GM21526 (cell line): ENCODE measurements at regions not wholly inside any gene's neighbourhood (a gene's known extent, or its start where the extent isn't known, plus 50 kb on each side); places are given as distances from the start of the nearest gene placed in this dataset.
A peak's percentile ranks its signal among the peaks of the same experiment; 100 is the strongest.
"Not testable (repeated sequence)": the region's sequence is repeated elsewhere in the genome, so short reads cannot be mapped to it uniquely, and the experiment has no call there.

Experiments
- ATAC-seq: cut with Tn5 transposase; IDR thresholded peaks from one replicate; pipeline ENCODE4 v1.9.1; 2021; ENCODE audit warnings: moderate library complexity; ENCODE audit not compliant: unreplicated experiment, low FRiP score

DNA sequence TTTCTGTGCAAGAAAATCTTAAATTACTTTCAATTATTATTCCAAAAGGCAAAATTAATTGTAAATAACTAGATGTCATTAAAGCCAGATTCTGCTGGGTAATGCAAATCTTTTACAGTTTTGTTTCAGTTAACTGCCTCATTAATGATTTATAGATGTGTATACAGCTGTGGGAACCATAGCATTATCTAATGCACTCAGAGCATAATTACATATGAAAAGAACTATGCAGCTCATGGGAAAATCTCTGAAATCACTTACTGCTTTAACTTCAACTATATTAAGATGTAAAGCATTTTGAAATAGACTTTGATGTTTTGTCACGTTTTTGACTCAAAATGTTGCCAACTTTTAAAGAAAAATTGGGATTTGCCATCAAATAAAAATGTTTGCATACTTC is 630.3 kb upstream of the KLHL4 start:
- no peak for ATAC-seq

DNA sequence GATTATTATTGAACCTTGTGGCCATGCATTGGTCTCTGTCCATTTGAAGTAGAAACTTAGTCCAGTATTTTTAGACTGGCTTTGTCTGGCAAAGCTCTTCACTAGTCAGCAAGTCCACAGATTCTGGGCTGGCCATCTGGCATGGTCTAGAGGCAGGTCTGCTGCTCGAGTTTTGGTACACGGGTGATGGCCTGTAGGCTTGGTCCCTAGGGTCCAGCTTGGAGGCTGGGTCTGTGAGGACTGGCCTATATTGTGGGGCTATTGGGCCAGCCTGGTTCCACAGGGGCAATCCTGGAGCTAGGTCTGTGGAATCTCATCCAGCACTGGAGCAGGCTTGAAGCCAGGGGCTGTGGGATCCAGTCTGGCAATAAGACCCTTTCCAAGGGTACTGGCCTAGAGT is 607.6 kb upstream of the KLHL4 start:
- ATAC-seq = no peak

DNA sequence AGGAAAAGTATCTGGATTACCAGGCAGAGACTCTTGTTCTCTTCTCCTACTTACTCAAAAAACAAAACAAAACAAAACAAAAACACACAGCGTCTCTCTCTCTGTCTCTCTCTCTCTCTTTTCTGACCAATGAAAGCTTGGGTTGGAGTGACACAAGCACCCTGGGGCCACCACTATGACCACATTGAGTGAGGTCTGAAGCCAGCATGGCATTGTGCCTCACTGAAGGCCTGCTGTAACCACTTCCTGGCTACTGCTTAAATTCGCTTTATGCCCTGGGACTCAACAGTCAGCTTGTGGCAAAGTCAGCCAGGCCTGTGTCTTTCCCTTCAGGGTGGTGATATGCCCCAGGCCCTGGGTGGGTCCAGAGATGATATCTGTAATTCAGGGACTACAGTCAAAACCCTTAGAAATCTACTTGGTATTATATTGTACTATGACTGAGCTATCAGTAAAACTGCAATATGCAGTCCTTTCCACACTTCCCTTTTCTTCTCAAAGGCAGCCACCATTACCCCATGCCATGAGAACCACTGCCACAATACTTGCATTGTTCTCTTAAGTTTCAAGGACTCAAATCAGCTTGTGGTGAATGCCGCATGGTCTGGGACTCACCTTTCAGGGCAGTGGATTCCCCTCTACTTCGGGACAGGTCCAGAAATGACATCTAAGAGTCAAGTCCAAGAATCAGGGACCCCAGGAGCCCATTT is 606.8 kb upstream of the KLHL4 start:
- no peak for ATAC-seq

DNA sequence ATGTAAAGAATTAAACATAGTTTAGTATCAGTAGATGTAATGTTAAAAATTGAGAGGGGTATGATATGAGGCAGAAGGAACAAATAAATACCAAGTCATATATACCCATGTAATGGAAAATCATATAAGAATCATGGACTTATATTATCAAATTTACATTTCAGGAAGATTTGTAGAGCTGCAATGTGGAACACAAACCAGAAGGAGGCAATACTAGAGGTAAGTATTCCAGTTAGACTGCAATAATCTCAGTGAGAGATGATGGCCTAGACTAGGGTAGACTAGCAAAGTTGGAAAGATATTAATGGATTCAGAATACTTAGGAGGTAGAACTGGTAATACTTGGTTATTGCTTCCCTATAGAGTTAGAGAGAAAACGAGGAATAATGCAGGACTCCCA is 603.0 kb upstream of the KLHL4 start:
- no peak for ATAC-seq

DNA sequence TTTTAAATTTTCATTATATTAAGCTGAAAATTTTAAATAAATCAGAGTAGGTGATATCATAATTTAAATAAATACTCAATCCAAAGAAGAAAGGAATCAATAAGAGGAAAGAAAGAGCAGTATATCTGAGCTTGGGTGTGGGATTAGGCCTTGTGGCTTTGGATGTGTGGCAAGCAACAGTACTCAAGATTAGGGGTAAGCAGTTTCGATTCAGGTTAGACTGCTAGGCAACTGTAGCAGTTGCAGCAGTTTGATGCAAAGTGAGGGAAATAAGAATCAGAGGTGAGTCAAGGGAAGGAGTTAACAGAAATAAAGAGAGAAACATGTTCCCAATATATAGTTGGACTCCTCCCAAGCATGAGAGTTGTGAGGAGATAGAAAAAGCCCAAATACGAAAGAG is 599.6 kb upstream of the KLHL4 start:
- ATAC-seq = no peak

DNA sequence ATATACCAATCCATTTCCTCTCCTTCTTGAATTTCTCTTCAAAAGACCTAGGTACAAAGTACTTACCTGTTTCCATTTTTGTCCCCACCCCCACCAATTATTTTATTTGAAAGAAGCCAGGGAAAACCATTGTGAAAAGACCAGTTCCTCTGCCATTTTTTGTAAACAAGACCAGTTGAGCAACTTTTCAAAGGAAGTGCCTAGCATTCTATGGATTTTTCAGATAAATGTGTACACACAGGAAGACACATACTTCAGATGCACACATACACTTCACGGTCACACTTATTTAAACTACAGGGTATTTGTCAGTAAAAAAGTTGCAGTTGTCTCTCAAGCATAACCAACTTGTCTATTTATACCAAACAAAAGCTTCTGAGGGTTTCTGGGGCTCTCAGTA is 587.2 kb upstream of the KLHL4 start:
- no peak for ATAC-seq

DNA sequence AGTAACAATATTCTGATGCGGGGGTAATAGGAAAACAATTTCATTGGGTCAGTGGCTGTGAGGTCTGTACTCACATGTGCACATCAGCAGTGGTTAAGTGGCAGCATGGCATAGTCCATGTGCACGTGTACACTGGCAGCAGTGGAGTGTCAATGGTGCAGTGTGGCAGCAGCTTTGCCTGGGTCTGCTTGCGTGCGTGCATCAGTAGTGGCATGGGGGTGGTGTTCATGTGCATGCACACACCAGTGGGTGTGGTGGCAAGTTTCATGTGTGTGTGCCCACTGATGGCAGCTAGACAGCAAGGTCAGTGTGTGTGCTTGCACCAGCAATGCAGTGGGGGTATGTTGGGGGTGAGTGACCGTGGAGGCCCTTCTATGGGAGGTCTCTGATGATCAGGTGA is 581.6 kb upstream of the KLHL4 start:
- ATAC-seq = no peak

DNA sequence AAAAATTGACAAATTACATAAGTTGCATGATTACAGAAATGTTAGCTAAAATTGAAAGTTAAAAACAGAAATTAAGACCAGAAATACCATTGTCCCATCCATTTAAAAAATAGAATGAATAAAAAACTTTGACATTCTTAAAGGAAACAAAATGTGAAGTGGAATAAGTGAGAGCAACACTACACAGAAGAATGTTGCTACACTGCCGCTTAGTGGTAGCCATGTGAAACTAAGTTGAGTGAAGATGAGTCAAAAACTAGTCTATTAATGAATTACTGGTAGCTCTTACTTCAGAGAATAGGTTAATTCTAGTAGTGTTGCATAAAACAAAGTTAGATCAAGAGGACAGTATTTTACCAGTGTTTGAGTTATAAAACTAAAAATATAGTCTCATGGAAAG is 571.0 kb upstream of the KLHL4 start:
- ATAC-seq = peak; percentile 88

DNA sequence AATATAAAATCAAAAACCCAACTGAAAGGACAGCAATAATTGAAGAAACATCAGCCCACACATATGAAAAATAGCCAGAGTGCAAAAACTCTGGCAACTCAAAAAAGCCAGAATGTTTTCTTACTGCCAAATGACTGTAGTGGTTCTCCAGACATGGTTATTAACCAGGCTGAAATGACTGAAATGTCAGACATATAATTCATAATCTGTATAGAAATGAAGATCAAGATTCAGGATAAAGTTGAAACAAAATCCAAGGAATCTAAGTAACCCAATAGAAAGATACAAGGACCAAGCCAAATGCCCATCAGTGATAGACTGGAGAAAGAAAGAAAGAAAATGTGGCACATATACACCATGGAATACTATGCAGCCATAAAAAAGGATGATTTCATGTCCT is 553.3 kb upstream of the KLHL4 start:
- ATAC-seq = no peak

DNA sequence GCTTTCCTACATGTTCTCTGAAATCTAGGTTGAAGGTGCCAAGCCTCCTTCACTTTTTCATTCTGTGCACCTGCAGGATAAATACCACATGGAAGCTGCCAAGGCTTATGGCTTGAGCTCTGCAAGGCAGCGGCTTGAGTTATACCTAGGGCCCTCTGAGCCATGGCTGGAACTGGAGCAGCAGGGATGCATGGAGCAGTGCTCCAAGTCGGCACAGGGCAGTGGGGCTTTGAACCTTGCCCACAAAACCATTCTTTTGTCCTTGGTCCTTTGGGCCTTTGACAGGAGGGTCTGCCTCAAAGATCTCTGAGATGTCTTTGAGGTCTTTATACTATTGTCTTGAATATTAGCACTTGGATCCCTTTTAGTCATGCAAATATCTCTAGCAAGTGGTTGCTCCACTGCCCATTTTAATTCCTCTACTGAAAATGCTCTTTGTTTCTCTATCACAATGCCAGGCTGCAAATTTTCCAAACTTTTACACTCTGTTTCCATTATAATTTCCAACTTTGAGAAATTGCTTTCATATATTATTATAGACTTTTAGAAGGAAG is 536.2 kb upstream of the KLHL4 start:
- ATAC-seq = no peak

DNA sequence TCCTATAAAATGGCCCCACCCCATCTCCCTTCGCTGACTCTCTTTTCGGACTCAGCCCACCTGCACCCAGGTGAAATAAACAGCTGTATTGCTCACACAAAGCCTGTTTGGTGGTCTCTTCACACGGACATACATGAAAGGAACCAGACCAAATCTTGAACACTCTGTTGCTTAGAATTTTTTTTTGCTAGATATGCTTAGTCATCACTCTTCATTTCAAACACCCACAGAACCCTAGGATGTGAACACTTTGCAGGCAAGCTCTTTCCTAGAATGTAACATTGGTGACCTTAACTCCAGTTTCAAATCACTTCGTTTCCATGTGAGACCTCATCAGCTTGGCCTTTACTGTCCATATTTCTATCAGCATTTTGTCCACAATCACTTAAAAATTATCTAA is 530.3 kb upstream of the KLHL4 start:
- ATAC-seq = not testable (repeated sequence)

DNA sequence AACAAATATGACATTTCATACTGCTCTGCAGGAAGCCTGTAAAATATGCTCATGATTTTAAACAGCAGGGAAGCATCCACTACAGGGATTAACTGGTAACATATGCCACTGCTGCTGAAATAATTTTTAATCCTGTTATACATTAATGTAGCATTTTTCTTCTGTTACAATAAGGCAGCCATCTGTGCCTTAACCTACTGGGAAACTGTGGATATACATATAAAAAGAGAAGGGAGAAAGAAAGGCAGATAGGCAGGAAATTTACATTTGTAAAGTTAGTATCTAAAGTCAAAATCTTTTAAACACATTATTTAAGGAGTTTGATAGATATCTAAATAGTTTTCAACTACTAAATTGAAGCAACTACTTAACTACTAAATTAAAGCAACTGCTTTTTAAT is 514.6 kb upstream of the KLHL4 start:
- ATAC-seq = no peak

DNA sequence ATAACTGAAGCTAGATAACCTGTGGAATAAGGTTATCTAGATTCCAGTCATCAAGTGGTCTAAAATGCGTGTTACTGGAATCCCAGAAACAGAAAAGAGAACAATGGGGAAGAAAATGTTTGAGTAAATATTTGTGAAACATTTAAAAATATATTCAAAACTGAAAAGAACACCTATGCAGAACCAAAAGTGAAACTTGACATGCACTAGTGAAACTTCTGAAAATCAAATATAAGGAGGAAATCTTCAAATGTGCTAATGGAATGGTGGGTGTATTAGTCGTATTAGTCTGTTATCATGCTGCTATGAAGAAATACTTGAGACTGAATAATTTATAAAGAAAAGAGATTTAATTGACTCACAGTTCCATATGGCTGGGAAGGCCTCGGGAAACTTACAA is 512.4 kb upstream of the KLHL4 start:
- no peak for ATAC-seq

DNA sequence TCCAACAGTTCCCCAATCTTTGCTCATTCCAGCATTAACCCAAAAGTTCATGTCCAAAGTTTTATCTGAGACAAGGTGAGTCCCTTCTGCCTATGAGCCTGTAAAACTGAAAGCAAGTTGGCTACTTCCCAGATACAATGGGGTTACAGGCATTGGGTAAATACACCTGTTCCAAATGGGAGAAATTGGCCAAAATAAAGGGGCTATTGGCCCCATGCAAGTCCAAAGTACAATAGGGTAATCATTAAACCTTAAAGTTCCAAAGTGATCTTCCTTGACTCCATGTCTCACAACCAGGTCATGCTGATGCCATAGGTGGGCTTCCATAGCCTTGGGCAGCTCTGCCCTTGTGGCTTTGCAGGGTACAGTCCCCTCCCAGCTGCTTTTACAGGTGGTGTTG is 511.7 kb upstream of the KLHL4 start:
- no peak for ATAC-seq

DNA sequence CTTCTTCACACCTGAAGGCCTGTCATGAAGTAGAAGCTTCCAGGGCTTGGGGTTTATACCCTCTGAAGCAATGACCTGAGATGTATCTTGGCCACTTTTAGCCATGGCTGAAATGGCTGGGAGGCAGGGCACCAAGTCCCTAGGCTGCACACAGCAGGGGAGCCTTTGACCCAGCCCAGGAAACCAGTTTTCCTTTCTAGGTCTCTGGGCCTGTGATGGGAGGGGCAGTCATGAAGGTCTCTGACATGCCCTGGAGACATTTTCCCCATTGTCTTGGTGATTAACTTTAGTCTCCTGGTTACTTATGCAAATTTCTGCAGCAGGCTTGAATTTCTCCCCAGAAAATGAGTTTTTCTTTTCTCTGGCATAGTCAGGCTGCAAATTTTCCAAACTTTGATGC is 511.0 kb upstream of the KLHL4 start:
- no peak for ATAC-seq

DNA sequence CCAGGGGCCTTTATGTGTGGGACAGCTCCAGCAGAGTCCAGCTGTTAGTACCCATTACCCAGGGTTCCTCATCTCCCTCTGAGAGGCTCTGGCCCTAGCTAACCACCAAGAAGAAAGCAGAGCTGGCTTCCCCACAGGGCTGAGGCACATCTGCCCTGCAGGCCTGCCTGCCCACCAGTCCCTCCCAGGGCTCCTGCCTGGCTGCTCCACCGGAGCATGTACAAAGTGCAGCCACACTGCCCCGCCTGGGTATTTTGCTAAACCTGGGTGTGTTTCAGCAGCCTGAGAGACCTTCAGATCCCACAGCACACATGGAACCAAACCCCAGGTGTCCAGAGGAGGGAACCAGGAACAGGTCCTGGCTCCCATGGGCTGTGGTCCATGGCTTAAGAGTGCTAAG is 500.4 kb upstream of the KLHL4 start:
- ATAC-seq = no peak

DNA sequence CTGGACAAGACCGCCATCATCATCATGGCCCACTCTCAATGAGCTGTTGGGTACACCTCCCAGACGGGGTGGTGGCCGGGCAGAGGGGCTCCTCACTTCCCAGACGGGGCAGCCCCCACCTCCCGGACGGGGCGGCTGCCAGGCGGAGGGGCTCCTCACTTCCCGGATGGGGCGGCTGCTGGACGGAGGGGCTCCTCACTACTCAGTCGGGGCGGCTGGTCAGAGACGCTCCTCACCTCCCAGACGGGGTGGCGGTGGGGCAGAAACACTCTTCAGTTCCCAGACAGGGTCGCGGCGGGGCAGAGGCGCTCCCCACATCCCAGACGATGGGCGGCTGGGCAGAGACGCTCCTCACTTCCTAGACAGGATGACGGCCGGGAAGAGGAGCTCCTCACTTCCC is 484.5 kb upstream of the KLHL4 start:
- not testable (repeated sequence) for ATAC-seq

DNA sequence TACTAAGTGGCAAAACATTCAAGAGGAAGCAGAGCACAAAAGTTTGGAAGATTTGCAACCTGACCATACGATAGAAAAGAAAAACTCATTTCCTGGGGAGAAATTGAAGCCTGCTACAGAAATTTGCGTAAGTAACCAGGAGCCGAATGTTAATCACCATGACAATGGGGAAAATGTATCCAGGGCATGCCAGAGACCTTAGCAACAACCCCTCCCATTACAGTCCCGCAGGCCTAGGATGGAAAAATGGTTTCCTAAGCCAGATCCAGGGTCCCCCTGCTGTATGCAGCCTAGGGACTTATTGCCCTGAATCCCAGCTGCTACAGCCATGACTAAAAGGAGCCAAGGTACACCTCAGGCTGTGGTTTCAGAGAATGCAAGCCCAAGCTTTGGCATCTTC is 472.2 kb upstream of the KLHL4 start:
- ATAC-seq = no peak

DNA sequence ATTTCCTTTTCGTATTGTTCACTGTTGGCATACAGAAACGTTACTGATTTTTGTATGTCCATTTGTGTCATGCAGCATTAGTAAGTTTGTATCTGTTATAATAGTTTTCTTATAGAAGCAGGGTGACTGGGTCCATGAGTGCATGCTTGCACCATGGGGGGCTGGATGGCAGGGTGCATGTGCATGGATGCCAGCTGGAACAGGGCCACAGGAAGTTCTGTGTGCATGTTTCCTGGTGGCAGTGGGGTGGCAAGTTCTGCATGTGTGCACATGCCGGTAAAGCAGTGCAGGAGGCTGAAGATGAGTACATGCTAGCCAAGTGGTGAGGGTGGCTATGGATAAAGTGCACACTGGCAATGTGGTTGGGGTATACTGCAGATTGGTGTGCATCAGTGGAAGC is 468.0 kb upstream of the KLHL4 start:
- no peak for ATAC-seq

DNA sequence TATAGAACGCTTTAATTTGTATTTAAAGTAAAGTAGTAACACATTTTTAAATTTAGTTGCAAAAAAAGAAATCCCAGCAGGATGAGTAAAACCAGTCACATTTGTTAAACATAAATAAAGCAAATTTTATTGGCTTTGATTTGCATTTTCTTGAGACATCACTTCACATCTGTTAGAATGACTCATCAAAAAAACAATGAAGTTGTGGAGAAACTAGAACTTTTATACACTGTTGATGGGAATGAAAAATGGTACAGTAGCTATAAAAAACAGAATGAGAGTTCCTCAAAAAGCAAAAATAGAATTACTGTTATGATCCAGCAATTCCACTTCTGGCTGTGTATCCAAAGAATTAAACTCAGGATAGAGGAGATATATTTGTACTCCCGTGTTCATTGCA is 454.0 kb upstream of the KLHL4 start:
- no peak for ATAC-seq

DNA sequence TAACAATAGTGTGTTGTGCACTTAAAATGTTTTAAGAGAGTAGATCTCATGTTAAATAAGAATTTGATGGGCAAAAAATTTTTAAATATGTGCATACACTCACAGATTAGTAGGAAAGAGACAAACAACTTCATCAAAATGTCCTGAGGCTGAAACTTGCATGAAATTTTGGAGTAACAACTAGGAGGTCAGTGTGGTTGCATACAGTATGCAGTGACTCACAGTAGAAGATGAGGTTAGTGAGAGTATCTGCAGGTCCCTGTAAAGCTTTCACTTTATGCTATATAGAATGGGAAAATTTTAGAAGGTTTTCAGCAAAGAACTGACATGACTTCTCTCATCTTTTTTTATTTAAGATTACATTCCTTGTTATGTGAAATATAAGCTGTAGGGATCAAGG is 453.1 kb upstream of the KLHL4 start:
- ATAC-seq = no peak

DNA sequence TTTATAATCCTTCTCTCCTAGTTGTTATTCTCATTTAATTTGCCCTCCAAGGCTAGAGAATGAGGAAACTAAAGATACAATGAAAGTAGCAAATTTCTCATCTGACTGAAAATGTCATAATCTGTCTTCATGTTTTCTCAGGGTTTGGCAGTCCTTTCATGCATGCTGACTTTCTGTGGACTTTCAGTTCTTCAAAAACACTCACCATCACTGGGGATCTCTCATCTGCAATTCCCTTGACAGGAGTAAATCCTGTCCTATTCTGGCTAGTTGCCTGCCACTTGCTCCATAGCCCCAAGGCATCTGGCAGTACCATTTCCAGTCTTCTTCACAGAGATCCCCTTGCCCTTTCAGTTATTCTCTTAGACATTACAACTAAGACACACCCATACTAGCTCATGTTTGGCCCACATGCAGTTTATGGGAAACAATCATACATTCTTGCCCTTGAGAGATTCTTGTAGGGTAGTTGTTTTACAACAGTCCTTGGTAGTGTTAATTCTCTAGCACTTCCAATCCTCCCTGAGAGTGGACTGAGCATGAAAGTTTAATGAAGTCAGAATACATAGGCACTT is 449.7 kb upstream of the KLHL4 start:
- ATAC-seq = no peak
